ENCODE measurements at regions not wholly inside any gene's neighbourhood (a gene's known extent, or its start where the extent isn't known, plus 50 kb on each side); places are given as distances from the start of the nearest gene placed in this dataset.

DNA sequence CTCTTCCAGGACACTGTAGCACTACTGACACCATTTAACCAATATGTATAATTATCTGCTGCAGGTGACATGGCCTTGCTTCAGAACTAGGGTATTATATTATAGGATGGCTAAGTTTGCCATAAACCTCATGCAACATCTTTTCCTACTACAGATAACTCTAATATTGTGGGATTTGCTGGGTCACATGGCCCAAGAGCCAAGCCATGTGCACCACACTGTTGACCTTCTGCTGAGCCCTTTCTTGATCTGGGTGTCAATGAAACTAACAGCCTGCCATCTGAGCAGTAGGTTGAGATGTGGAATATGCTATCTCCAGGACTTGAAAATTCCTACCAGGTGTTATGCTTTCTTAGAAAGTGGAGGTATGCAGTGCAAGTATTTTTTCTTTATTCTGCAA, 2291.1 kb downstream of the MRPL39 start:
- intact Hi-C loops (cut with DNase I): no loop called here
- DNase-seq: no peak

DNA sequence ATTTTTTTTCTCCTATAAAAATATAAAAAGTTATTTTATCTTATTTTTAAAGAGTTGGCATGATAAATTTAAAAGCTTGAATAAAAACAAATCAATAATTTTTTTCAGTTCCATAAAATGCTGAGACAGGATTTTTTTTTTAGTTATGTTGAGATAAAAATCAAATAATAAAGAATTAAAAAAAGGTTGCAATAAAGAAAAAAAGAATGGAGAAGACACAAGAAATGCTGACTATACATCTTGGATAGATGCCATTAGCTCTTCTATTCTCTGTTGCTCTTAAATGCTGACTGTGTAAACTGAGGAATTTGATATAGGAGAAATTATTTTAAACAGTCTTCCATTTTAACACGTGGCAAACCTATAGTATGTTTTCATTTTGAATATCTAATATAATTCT, 2298.5 kb downstream of the MRPL39 start:
- no peak for DNase-seq
- intact Hi-C loops (cut with DNase I): loop anchor here (10.0 kb wide), 1 partner anchor 96 kb away; no protein-coding TSS in a partner anchor

DNA sequence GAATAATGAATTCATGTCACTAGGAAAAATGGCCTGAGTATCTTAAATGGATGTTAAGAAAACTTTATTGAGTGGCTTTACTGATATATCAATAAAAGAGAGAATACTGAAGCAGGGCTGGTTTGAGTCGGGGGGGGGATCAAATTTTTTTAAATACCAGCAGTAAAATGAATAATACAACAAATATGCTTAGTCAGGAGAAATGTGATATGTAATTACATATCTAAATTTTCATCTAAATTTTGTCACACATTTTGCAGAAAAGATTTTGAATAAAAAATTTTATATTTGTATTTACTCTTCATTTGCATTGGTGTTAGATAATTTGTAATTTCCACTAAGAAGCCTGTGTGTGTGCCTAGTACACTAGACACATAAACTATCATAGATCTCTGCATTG, 2300.2 kb downstream of the MRPL39 start:
- intact Hi-C loops (cut with DNase I): loop anchor here (10.0 kb wide), 1 partner anchor 98 kb away; no protein-coding TSS in a partner anchor
- DNase-seq: no peak

DNA sequence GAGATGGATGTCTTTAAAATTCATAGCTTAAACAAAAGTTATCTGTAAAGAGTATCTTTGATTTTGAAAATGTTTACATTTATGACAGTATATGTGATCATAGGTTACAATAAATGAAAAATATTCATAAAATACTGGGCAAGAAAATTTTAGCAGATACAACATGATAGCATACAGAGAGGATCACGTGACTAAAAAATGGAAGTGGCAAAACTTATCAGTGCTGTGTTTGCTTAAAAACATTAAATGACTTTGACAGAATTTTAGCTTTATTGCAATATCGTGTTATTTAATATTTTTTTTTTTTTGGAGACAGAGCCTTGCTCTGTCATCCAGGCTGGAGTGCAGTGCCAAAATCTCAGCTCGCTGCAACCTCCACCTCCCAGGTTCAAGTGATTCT, 2294.1 kb downstream of the NCAM2 start:
- intact Hi-C loops (cut with DNase I): no loop called here
- DNase-seq: no peak

DNA sequence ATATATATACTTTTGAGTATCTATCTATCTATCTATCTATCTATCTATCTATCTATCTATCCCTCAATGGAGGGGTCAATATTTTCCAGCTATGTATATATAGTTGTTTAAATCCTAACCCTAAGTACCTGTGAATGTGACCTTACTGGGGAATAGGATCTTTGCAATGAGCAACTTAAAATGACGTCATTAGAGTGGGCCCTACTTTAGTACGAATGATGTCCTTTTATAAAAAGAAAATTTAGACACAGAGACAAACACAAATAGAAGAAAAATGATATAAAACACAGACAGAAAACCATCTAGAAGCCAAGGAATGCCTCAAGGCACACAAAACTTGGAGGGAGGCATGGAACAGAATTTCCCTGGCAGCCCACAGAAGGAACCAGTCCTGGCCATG, 2283.7 kb downstream of the NCAM2 start:
- intact Hi-C loops (cut with DNase I): no loop called here
- DNase-seq: no peak

DNA sequence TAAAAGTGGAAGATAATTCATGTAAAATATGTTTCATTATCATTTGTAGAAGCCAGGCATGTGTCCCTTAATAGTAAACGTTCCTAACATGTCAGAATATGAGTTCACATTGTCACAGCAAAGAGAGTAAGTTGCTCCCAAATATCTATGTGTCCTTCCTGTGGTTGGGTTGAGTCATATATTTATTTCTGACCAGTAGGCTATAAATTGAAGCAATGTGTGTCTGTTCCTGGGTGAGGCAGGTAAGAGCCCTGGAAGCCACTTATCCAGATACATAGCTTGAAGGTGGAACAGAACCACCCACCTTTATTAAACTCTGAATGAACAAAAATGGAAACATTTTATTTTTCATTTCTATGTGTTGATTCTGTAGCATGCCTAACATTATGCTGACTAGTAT, 2251.6 kb downstream of the NCAM2 start:
- intact Hi-C loops (cut with DNase I): no loop called here
- no peak for DNase-seq

DNA sequence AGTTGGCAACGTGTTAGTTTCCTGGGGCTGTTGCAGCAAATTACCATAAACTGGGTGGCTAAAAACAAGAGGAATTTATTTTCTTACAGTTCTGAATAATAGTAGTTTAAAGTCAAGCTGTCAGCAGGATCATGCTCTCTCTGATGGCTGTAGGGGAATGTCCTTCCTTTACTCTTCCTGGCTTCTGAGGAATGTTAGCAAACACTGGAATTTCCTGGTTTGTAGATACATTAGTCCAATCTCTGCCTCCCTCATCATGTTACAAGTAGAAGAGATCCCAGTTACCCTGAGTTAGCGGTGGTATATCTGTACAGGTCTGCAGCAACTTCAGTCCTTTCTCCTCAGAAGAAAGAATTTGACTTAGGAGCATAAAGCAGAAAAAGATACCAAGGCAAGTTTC, 2249.1 kb downstream of the NCAM2 start:
- intact Hi-C loops (cut with DNase I): no loop called here
- no peak for DNase-seq

DNA sequence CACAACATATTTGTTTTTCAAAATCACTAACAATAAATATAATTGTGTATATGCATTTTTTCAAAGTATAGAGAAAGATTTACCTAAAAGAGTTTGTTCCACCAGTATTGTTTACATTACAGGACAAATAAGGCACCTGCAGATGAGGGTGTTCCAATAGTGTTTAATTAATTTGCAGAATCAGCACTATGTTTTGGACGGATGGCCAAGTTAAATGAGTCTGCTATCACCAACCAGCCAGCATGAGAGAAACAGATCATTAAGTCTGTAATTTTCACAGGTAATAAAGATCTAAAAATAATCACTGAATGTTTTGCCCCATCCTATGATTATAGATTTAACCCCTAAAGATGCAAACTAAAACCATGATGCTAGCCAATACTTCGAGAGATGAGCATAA, 2247.0 kb downstream of the NCAM2 start:
- no peak for DNase-seq
- intact Hi-C loops (cut with DNase I): no loop called here

DNA sequence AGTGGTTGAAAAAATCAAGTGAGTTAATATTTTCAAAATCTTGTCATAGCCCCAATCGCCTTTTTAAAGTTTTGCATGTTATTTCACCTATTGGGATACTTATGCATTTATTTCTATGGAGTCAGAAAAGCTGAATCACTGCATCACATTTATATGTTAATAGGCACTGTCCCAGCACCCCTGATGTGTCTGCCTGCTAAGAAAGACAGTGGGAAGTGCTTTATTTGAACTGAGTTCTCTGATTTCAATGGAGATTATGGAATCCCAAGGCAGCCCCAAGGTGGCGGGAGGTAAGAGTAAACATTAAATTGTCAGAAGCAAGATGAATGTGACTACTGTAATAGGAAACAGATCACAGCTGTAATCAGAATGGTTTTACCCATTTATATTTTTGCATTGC, 2225.7 kb downstream of the NCAM2 start:
- intact Hi-C loops (cut with DNase I): no loop called here
- DNase-seq: no peak

DNA sequence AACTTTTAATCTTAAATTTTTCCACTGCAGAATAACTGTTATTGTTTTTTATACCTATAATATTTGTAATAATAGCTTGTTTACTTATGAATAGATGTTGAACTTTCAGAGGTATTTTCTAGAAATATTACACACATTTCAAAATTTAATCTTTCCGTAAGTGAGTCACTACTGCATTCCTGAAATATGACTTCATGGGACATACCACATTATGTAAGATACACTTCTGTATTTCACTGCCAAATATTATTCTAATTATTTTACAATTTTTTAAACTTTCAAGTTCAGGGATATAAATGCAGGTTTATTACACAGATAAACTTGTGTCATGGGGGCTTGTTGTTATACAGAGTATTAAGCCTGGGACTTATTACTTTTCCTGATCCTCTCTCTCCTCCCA, 2220.5 kb downstream of the NCAM2 start:
- DNase-seq: no peak
- intact Hi-C loops (cut with DNase I): no loop called here

DNA sequence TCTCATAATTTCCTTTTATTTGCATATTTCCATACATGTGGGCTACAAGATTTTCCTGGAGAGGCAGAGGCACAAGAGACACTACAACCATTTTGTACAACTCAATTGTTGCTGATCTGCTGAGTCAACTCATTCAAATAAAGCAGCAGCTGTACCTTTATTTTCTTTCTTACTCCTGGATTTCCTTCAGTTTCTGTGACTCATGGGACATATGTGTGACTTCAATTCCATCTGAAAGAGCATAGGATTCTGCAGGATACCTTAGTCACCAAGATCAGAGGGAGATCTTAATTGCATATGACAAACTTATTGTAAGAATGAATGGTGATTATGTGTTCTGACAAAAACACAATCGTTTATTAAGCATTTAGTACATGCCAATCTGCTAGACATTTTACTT, 2219.4 kb downstream of the NCAM2 start:
- intact Hi-C loops (cut with DNase I): no loop called here
- DNase-seq: no peak

DNA sequence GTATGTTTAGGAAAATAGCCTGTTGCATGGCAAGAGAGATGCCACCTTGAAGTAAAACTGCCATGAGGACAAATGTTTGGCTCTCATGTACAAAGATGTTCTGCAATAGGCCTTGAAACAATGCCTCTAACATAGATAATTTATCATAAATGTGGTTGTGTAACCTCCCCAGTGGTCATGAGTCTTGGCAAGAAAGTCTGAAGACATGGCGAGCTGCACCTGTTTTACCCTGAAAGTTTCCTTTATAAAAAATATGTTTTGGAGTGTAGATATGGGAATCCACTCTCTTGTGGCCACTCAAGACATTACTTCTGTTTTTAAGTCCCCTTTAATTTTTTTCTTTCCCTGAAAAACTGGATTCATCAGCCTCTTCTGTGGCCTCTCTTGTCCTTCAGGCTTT, 2217.1 kb downstream of the NCAM2 start:
- intact Hi-C loops (cut with DNase I): no loop called here
- no peak for DNase-seq
